ENCODE measurements at regions not wholly inside any gene's neighbourhood (a gene's known extent, or its start where the extent isn't known, plus 50 kb on each side); places are given as distances from the start of the nearest gene placed in this dataset.

DNA sequence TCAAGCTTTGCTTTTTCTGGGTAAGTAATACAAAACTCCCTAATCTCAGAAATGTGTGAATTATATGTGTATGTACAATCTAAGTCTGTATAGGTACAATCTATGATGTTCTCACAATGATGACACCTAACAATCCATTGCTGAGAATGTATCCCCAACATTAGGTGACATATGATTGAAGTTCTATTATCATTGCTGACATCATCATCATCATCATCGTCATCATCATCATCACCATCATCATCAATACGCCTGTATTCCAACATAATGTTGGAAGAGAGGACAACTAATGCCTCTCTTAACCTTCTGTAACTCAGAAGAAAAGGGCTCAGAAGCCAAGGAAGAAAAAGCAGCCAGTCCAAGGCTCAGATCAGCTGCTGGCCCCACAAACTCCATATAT is 84.2 kb upstream of the FBXO11 start:
- CTCF ChIA-PET = no interaction called here

DNA sequence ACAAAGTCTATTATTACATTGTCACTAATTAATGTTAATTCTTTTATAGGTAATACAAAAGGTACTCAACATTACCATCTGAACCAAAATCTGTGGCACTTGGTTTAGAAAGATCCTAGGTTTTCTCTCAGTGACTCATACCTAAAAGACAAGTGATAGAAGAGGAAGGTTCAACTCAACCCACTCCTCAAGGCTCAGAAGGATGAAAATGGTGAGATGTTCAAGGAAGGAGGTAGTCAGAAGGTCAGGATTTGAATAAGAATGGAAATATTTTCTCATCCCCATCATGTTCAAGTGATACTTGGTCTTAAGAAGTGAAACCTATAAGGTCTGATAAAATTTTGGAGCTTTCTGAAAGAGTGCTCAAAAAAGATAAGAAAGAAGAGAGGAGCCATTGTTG is 86.4 kb upstream of the FBXO11 start:
- Mint-ChIP-seq H3K4me1 (ENCODE audit: insufficient read depth, unreplicated experiment) (no peaks in the 10 kb centered on the region), H3K27ac (ENCODE audit: low read depth, unreplicated experiment) (no peak overlapping the region), H3K4me3 (ENCODE audit: unreplicated experiment) (no peak overlapping the region), H3K9me3 (ENCODE audit: unreplicated experiment) (no peaks in the 10 kb centered on the region), H3K27me3 (ENCODE audit: insufficient read depth, unreplicated experiment) (no peaks in the 10 kb centered on the region), H3K36me3 (ENCODE audit: insufficient read depth, unreplicated experiment) (no peaks in the 10 kb centered on the region)
- intact Hi-C loops (cut with micrococcal nuclease) = no loop called here
- TF ChIP-seq, protein P1, sequence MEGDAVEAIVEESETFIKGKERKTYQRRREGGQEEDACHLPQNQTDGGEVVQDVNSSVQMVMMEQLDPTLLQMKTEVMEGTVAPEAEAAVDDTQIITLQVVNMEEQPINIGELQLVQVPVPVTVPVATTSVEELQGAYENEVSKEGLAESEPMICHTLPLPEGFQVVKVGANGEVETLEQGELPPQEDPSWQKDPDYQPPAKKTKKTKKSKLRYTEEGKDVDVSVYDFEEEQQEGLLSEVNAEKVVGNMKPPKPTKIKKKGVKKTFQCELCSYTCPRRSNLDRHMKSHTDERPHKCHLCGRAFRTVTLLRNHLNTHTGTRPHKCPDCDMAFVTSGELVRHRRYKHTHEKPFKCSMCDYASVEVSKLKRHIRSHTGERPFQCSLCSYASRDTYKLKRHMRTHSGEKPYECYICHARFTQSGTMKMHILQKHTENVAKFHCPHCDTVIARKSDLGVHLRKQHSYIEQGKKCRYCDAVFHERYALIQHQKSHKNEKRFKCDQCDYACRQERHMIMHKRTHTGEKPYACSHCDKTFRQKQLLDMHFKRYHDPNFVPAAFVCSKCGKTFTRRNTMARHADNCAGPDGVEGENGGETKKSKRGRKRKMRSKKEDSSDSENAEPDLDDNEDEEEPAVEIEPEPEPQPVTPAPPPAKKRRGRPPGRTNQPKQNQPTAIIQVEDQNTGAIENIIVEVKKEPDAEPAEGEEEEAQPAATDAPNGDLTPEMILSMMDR (IDR thresholded peaks at IDR 0.05; ENCODE audit: unreplicated experiment) = no peak
- no TSS peak for BruUV-seq (replicated peaks)
- POLR2A ChIA-PET = no interaction called here
- no peak for DNase-seq (ENCODE audit: unreplicated experiment)
- CTCF ChIA-PET = no interaction called here

More for the DNA sequence above, 84.2 kb upstream of the FBXO11 start:
- Mint-ChIP-seq H3K4me3 (ENCODE audit: unreplicated experiment) (no peak overlapping the region), H3K27me3 (ENCODE audit: insufficient read depth, unreplicated experiment) (no peaks in the 10 kb centered on the region), H3K36me3 (ENCODE audit: insufficient read depth, unreplicated experiment) (no peaks in the 10 kb centered on the region), H3K4me1 (ENCODE audit: insufficient read depth, unreplicated experiment) (no peaks in the 10 kb centered on the region), H3K27ac (ENCODE audit: low read depth, unreplicated experiment) (no peak overlapping the region), H3K9me3 (ENCODE audit: unreplicated experiment) (no peaks in the 10 kb centered on the region)
- no TSS peak for BruUV-seq (replicated peaks)
- DNase-seq (ENCODE audit: unreplicated experiment) = no peak
- TF ChIP-seq, protein P1 (IDR thresholded peaks at IDR 0.05; ENCODE audit: unreplicated experiment) = no peak
- POLR2A ChIA-PET = interaction anchor here (1.3 kb wide), 1 partner anchor 9 kb away, joined by 4 read pairs; no protein-coding TSS in a partner anchor
- intact Hi-C loops (cut with micrococcal nuclease) = no loop called here

DNA sequence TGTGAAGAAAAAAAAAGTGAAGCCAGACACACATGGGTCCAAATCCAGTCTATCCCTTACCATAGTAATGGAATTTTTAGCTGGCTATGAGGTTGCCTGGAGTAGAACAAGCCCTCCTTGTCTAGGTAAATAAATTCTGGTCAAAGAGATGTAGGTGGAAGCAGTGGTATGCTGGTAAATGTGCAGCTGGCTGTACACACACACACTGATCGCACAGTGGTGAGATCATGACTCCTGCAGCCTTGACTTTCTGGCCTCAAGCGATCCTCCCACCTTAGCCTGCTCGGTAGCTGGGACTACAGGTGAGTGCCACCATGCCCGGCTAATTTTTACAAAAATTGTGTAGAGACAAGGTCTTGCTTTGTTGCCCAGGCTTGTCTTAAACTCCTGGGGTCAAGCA is 90.5 kb upstream of the FBXO11 start:
- H3K27ac Mint-ChIP-seq (ENCODE audit: low read depth, unreplicated experiment) = no peak overlapping the region
- ChIA-PET POLR2A (interaction anchor here (1.2 kb wide), 1 partner anchor 93 kb away, joined by 3 read pairs; no protein-coding TSS in a partner anchor), CTCF (no interaction called here)
- no peaks in the 10 kb centered on the region for H3K27me3 Mint-ChIP-seq (ENCODE audit: insufficient read depth, unreplicated experiment)
- BruUV-seq (replicated peaks) = no TSS peak
- H3K4me1 Mint-ChIP-seq (ENCODE audit: insufficient read depth, unreplicated experiment) = no peaks in the 10 kb centered on the region
- no peak for DNase-seq (ENCODE audit: unreplicated experiment)
- H3K36me3 Mint-ChIP-seq (ENCODE audit: insufficient read depth, unreplicated experiment) = no peaks in the 10 kb centered on the region
- intact Hi-C loops (cut with micrococcal nuclease) = no loop called here
- H3K4me3 Mint-ChIP-seq (ENCODE audit: unreplicated experiment) = no peak overlapping the region
- no peaks in the 10 kb centered on the region for H3K9me3 Mint-ChIP-seq (ENCODE audit: unreplicated experiment)
- TF ChIP-seq, protein P1 (IDR thresholded peaks at IDR 0.05; ENCODE audit: unreplicated experiment) = no peak

DNA sequence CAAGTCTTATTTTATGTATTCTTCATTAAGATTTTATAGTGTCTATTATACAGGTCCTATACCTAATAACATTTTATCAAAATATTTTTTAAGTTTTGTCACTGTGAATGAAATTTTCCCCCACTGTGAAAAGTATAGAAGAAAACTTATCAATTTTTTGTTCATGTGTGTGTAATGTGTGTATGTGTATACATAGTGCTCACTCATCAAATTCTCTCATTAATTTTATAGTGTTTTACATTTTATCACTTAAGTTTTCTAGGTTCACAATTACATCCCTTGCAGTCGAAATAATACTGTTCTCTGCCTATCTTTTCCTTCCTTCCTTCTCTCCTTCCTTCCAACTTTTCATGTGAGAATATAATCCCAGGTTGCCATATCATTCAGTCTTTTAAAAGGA is 93.2 kb upstream of the FBXO11 start:
- Mint-ChIP-seq H3K4me1 (ENCODE audit: insufficient read depth, unreplicated experiment) (no peaks in the 10 kb centered on the region), H3K27me3 (ENCODE audit: insufficient read depth, unreplicated experiment) (no peaks in the 10 kb centered on the region), H3K36me3 (ENCODE audit: insufficient read depth, unreplicated experiment) (no peaks in the 10 kb centered on the region), H3K27ac (ENCODE audit: low read depth, unreplicated experiment) (no peak overlapping the region), H3K4me3 (ENCODE audit: unreplicated experiment) (no peak overlapping the region), H3K9me3 (ENCODE audit: unreplicated experiment) (no peaks in the 10 kb centered on the region)
- no TSS peak for BruUV-seq (replicated peaks)
- TF ChIP-seq, protein P1 (IDR thresholded peaks at IDR 0.05; ENCODE audit: unreplicated experiment) = no peak
- intact Hi-C loops (cut with micrococcal nuclease) = no loop called here
- no peak for DNase-seq (ENCODE audit: unreplicated experiment)
- ChIA-PET POLR2A (no interaction called here), CTCF (interaction anchor here (0.7 kb wide), 1 partner anchor 1040 kb away, joined by 3 read pairs; no protein-coding TSS in a partner anchor)

All from MCF 10A (cell line).